ENCODE measurements at regions not wholly inside any gene's neighbourhood (a gene's known extent, or its start where the extent isn't known, plus 50 kb on each side); places are given as distances from the start of the nearest gene placed in this dataset.

- Histone ChIP-seq H3K4me2 (ENCODE audit: low read depth, low read length) (no peak overlapping the region), H4K20me1 (ENCODE audit: insufficient read depth, low read length) (no peaks in the 10 kb centered on the region), H3K4me3 (replicated peaks in 1 of 3; ENCODE audit: insufficient read depth in 1 of 3, low read depth in 2 of 3, low read length in 3 of 3) (no peak overlapping the region), H3K27ac (ENCODE audit: extremely low read length, insufficient read depth, low read length) (no peak overlapping the region), H3K9ac (ENCODE audit: insufficient read depth, low read depth, low read length) (no peak overlapping the region), H2AFZ (ENCODE audit: low read length) (no peak overlapping the region), H3K4me1 (ENCODE audit: insufficient read depth, low read length) (no peaks in the 10 kb centered on the region), H3K27me3 (ENCODE audit: control insufficient read depth in 1 of 2, insufficient read depth in 2 of 2, low read length in 2 of 2) (no peaks in the 10 kb centered on the region), H3K9me3 (ENCODE audit: low read length) (no peaks in the 10 kb centered on the region; the same call in 1 of the 2 replicates), H3K36me3 (replicated peaks in 1 of 2; ENCODE audit: control insufficient read depth in 1 of 2, insufficient read depth in 2 of 2, low read length in 2 of 2) (no peaks in the 10 kb centered on the region), H3K79me2 (ENCODE audit: insufficient read depth, low read length) (no peaks in the 10 kb centered on the region)
- TF ChIP-seq CEBPZ (IDR thresholded peaks at IDR 0.05; ENCODE audit: low read length) (no peak), ZNF432 (CRISPR knock-in tag; IDR thresholded peaks at IDR 0.05; ENCODE audit: borderline replicate concordance) (no peak), ZNF616 (CRISPR knock-in tag; IDR thresholded peaks at IDR 0.05; ENCODE audit: low read depth) (no peak), JUND (CRISPR knock-in tag; IDR thresholded peaks at IDR 0.05) (no peak), GABPA (IDR thresholded peaks at IDR 0.05; ENCODE audit: low read depth, low read length) (no peak), GABPA (CRISPR knock-in tag; IDR thresholded peaks at IDR 0.05; ENCODE audit: low read depth) (no peak), NR2F2 (IDR thresholded peaks at IDR 0.05; ENCODE audit: borderline replicate concordance, low read depth) (no peak), ZNF577 (CRISPR knock-in tag; IDR thresholded peaks at IDR 0.05; ENCODE audit: borderline replicate concordance, low read depth) (no peak), PAWR (CRISPR knock-in tag; IDR thresholded peaks at IDR 0.05; ENCODE audit: borderline replicate concordance) (no peak), ZFP91 (CRISPR knock-in tag; IDR thresholded peaks at IDR 0.05; ENCODE audit: borderline replicate concordance) (no peak), HOXA5 (CRISPR knock-in tag; IDR thresholded peaks at IDR 0.05) (no peak), FOSL2 (CRISPR knock-in tag; IDR thresholded peaks at IDR 0.05) (no peak), HNRNPL (IDR thresholded peaks at IDR 0.05; ENCODE audit: low read depth, low read length) (no peak), MAZ (IDR thresholded peaks at IDR 0.05; ENCODE audit: borderline replicate concordance, low read depth, low read length) (no peak), MAZ (CRISPR knock-in tag; IDR thresholded peaks at IDR 0.05; ENCODE audit: low read depth) (no peak), TAF1 (CRISPR knock-in tag; IDR thresholded peaks at IDR 0.05) (no peak), ZNF263 (CRISPR knock-in tag; IDR thresholded peaks at IDR 0.05) (no peak), NBN (conservative IDR thresholded peaks at IDR 0.05) (no peak)
- ATAC-seq (no peak), DNase-seq (ENCODE audit: low spot score) (no peak), FAIRE-seq (no peak)
- CTCF ChIA-PET (ENCODE audit: low intra/inter-chr PET ratio, low total read pairs): no interaction called here
- in situ Hi-C loops (cut with HindIII; ENCODE audit: extremely low pct_ligation_motif_present, low pct_unique_long_range_greater_than_20kb): no loop called here
- POLR2A ChIA-PET: no interaction called here
- WGBS (ENCODE audit: low lambda C conversion rate): under 1% methylated on average over 3 of the region's 3 CpGs
- intact Hi-C loops (cut with micrococcal nuclease; ENCODE audit: unreplicated experiment): no loop called here
- BruUV-seq (replicated peaks): no TSS peak
These were observed 222.6 kb upstream of the INTU start for GRCh38 chr4:127410201-127410600.
